ENCODE measurements at regions not wholly inside any gene's neighbourhood (a gene's known extent, or its start where the extent isn't known, plus 50 kb on each side); places are given as distances from the start of the nearest gene placed in this dataset.
"Not testable (repeated sequence)": the region's sequence is repeated elsewhere in the genome, so short reads cannot be mapped to it uniquely, and the experiment has no call there.

DNA sequence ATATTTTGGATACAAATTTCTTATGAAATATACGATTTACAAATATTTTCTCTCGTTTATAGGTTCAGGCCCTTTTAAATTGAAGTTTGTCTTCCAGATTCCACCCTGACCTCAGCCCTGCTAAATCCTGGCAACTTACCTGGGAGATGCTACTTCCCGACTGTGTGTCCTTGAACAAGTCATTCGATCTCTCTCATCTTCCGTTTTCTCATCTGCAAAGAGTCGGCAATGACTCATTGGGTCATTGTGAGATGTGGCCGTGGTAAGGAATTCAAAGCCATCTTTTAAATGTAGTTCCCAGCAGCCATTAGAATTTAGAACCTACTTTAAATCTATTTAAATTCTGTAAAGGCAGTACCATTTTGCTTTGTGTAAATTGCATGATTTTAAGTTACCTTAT lies 72.5 kb downstream of the LHX2 start:
- DNase-seq (ENCODE audit: low spot score) = no peak

DNA sequence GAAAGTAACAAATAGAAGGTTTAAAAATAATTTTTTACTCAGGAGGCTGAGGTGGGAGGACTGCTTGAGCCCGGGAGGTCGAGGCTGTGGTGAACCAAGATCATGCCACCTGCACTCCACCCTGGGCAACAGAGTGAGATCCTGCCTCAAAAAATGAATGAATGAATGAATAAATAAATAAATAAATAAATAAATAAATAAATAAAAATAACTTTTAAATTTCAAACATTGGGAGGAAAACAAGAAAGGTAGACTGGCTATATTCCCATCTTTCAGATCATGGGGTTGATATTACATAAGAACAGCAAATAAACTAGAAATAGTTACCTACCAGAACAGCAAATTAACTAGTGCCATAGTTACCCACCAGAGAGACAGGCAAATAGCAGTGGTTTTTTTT lies 75.7 kb downstream of the LHX2 start:
- no peak for DNase-seq (ENCODE audit: low spot score)

DNA sequence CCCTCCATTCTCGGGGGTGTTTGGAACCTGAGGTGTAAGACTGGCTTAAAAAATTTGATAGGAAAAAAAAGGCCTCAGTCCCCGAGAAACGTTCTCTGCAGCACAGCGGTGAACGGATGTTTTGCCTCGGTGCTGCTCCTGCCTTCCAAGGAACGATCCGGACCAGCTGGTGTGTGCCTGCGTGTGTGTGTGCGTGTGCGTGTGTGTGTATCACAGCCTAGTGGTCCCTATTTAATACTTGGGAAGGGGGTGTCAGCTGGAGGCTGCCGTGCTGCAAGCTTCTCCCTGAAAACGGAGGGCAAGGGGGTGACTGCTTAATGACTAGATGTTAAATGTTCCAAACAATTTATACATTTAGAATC lies 76.9 kb downstream of the LHX2 start:
- DNase-seq (ENCODE audit: low spot score) = no peak

GRCh38 chr9:124089631-124090488 lies 78.3 kb downstream of the LHX2 start:
- DNase-seq (ENCODE audit: low spot score) = not testable (repeated sequence)

- DNase-seq (ENCODE audit: low spot score) = no peak
Measured at GRCh38 chr9:124098141-124098905, 86.8 kb downstream of the LHX2 start.

DNA sequence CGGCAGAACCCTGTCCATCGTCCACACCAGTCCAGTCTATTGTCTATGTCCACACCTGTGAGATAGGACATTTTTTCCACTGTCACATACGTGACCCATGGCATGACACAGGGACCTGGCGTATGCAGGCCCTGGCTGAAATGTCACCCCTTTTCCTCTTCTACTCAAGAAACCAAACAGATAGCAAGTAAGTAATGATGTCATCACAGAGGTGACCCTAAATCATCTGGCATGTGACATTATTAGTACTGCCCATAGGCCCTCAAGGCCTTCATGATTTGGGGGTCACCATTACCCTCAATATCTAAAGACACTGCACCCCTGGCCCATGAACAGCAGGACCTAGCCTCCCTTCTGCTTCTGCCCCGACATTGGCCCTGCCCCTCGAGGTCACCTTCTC lies 88.3 kb downstream of the LHX2 start:
- DNase-seq (ENCODE audit: low spot score) = no peak

DNA sequence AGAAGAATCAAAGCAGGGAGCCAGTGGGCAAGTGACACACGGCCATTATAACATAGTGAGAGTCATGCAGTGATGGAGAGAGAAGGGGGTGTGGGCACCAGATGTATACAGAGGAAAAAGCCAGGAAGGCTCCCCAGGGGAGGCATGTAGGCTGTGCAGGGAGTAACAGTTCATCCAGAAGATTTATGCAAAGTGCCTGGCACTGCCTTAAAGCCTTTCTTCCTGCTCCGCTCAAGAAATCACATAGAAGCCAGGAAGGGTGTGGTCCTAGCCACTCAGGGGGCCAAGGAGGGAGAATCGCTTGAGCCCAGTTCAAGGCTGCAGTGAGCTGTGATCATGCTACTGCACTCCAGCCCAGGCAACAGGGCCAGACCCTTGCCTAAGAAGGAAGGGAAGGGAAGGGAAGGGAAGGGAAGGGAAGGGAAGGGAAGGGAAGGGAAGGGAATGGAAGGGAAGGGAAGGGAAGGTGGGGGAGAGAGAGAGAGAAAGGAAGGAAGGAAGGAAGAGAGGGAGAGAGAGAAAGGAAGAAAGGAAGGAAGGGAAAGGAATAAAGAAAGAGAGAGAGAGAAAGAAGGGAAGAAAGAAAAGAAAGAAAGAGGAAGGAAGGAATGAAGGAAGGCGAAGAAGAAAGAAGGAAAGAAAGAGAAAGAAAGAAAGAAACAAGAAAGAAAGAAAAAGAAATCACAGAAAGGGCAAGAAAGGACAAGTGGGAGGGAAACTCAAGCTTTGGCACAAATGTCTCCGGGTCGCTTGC lies 89.8 kb downstream of the LHX2 start:
- no peak for DNase-seq (ENCODE audit: low spot score)

GRCh38 chr9:124101969-124102345 lies 90.4 kb downstream of the LHX2 start:
- DNase-seq (ENCODE audit: low spot score) = no peak

DNA sequence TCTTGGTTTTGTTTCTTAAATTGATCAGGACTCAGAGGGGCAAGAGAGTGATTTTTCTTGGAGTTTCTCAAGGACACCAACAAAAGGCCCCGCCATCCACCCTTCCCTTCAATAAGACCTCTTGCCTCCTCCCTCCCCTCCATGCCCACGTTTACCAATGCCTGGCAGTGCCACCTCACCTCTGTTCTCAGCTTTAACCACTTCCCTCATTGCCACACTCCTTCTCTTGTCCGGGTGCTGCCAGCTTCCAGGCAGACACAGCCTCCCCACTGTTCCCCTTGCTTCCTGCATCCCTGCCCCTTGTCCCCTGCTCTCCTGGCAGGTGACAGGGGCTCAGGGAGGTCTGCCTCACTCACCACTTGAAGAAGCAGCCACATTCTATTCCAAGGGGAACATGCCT lies 90.8 kb downstream of the LHX2 start:
- DNase-seq (ENCODE audit: low spot score) = no peak

GRCh38 chr9:124105266-124105665 lies 93.7 kb downstream of the LHX2 start:
- DNase-seq (ENCODE audit: low spot score) = no peak

GRCh38 chr9:124108216-124108615 lies 96.6 kb downstream of the LHX2 start:
- DNase-seq (ENCODE audit: low spot score) = no peak

DNA sequence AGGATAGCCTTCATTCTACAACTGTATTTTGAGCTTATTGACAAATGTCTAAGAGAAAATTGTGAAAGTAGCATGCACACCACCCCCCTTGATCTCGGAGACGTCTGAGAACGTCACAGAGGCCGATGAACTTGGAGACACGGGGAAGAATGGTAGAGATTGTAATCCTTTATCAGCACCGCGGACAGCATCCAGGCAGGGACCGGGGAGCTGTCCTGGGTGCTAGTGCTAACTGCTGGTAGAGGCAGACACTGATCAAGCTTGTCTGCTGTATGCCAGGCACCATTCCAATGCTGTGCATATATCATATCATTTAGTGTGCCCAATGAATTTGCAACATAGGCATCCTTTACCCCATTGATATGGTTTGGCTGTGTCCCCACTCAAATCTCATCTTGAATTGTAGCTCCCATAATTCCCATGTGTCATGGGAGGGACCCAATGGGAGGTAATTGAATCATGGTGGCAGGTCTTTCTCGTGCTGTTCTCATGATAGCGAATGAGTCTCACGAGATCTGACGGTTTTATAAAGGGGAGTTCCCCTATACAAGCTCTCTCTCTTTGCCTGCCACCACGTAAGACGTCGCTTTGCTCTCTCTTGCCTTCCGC lies 98.8 kb downstream of the LHX2 start:
- DNase-seq (ENCODE audit: low spot score) = peak; percentile 73

- DNase-seq (ENCODE audit: low spot score) = no peak
Measured at GRCh38 chr9:124116683-124117363, 105.3 kb downstream of the LHX2 start.

GRCh38 chr9:124118894-124119293 lies 107.3 kb downstream of the LHX2 start:
- DNase-seq (ENCODE audit: low spot score) = no peak

GRCh38 chr9:124120272-124120671 lies 108.7 kb downstream of the LHX2 start:
- no peak for DNase-seq (ENCODE audit: low spot score)

DNA sequence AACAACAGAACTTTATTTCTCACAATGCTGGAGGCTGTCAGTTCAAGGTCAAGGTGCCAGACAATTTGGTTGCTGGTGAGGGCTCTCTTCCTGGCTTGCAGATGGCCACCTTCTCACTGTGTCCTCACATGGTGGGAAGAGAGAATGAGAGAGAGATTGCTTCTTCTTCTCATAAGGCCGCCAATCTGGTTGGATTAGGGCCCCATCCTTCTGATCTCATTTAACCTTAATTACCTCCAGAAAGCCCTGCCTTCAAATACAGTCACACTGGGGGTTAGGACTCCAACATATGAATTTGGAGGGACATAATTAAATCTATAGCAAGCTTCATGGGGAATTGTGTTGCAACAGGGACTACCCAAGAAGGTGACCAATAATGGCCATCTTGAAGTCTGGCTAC lies 110.2 kb downstream of the LHX2 start:
- DNase-seq (ENCODE audit: low spot score) = no peak

DNA sequence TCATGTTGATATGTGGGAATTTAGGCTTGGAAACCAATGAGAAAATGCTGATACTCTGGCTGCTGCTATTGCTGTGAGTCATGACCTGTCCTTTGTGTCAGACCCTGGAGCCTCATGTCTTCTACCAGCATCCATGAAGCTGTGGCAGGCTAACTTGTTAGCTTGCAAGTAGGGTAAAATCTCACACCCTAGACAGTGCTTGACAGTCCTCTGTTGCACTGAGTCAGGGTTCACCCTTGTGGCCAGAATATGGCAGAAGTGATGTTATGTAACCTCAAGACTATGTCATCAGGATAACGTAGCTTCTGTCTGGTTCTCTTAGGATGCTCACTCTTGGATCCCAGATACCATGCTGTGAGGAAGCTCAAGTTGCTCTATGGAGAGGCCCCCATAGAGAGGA lies 110.8 kb downstream of the LHX2 start:
- DNase-seq (ENCODE audit: low spot score) = no peak

DNA sequence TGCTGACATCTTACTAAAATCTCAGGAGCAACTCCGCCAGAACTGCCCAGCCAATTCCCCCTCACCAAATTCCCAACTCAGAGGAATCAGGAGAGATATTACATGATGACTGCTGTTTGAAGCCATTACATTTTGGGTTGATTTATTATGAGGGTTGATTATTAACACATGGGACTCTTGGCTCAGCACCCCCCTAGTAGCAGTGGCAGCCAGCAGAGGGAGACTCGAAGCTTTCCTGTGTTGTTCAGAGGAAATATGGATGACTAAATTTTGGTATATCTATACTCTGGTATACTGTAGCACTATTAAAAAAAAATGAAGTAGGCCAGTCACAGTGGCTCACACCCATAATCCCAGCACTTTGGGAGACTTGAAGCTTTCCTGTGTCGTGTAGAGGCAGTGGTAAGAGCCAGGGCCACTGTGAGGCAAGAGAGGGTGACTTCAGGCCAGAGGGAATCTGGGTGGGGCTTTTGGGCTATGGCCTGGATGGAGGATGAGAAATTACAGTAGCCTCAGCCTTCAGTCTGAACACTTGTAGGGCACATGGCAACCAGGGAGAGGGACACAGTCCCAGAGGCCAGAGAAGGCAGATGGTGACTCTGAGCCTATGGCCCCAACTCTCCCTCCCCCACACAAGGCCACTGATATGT lies 111.4 kb downstream of the LHX2 start:
- no peak for DNase-seq (ENCODE audit: low spot score)

DNA sequence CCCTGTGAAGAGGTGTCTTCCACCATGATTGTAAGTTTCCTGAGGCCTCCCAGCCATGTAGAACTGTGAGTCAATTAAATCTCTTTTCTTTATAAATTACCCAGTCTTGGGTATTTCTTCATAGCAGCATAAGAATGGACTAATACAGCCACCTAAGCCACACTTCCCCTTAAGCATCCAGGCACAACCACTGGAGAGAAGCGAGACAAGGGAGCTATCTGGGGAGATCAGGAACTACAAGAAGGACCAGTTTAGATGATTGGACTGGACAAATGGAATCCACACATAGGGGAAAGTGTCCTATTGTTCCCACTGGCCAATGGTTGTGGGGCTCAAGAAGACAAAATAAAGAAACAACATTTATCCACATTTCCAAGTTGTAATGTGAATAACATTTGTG lies 112.1 kb downstream of the LHX2 start:
- not testable (repeated sequence) for DNase-seq (ENCODE audit: low spot score)

- no peak for DNase-seq (ENCODE audit: low spot score)
Measured at GRCh38 chr9:124124729-124125650, 113.4 kb downstream of the LHX2 start.

All from HuH-7.5 (cell line).